HG03342 (cell line): ENCODE measurements at regions not wholly inside any gene's neighbourhood (a gene's known extent, or its start where the extent isn't known, plus 50 kb on each side); places are given as distances from the start of the nearest gene placed in this dataset.
"Not testable (repeated sequence)": the region's sequence is repeated elsewhere in the genome, so short reads cannot be mapped to it uniquely, and the experiment has no call there.

ENCODE experiments used
- ATAC-seq: cut with Tn5 transposase; IDR thresholded peaks from one replicate; pipeline ENCODE4 v1.9.1; 2021; ENCODE audit warnings: mild to moderate bottlenecking, moderate library complexity; ENCODE audit not compliant: unreplicated experiment

DNA sequence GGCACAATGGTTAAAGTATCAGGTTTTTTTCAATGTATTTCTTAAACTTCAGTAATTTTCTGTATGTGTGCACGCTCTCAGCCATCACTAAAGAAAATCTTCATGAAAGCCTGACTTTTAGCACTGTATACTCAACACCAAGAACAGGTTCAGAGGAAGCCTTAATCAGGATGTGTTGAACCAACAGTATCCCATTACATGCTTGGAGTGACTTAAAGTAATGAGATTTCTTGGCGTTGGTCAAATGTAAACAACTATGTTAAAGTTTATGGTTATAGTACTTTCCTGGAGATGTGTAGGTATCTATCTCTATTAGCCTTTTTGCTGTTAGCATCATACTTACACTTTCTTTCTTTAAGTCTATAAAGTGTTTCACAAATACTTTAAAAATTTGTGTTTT lies 335.0 kb downstream of the CCER1 start:
- ATAC-seq = no peak

DNA sequence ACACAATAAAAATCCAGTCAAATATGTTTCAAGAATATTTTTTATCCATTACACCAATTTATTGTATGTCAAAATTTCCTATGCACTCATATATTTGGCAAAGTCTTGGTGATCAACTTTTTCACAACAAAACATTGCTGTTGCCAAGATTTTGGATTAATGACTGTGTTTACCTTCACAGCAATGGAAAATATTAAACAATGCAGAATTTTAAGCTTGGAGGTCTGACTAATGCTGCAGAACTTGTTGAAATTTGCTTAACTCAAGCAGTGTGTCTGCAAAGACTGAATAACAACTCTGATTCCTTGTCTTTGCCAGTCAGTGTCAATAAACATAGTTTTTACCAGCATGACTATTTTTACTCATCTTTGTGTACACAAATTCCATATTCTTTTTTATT lies 336.4 kb downstream of the CCER1 start:
- ATAC-seq = no peak

DNA sequence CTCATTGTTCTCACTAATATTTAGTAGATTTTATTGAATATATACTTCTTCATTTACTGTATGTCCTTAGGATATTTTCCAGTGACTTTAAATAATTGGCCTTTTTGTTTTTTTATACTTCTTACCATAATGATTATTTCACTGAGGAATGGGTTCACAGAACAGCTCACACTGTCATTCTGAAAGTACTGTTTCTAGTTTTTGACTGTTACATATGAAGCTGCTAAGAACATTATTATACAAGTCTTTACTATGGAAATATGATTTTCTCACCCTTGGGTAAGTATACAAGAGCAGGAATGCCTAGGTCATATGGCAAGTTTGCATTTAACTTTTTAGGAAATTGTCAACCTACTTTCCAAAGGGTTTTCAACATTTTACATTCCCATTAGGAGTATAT lies 343.1 kb downstream of the CCER1 start:
- ATAC-seq = no peak

DNA sequence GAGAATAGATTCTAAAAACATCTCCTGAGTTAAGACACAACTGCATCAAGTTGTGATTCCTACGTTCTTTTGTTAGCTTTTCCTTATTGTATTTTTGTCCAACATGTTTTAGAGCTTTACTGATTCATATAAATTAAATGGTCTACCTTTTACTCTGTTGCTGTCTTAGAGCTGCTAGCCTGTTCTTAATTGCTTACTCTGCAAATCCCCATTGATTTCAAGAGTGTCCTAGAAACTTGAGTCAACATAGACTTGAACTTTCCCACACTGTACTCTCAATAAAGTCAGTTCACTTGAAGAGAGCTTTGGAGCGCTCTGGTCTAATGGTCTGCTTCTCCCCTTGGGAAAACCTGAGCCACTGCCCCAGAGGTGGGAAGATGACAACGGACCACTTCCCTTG lies 343.9 kb downstream of the CCER1 start:
- no peak for ATAC-seq

GRCh38 chr12:90593596-90594295 lies 361.2 kb downstream of the CCER1 start:
- no peak for ATAC-seq

- ATAC-seq = no peak
These were observed 365.0 kb downstream of the CCER1 start for GRCh38 chr12:90589956-90590355.

DNA sequence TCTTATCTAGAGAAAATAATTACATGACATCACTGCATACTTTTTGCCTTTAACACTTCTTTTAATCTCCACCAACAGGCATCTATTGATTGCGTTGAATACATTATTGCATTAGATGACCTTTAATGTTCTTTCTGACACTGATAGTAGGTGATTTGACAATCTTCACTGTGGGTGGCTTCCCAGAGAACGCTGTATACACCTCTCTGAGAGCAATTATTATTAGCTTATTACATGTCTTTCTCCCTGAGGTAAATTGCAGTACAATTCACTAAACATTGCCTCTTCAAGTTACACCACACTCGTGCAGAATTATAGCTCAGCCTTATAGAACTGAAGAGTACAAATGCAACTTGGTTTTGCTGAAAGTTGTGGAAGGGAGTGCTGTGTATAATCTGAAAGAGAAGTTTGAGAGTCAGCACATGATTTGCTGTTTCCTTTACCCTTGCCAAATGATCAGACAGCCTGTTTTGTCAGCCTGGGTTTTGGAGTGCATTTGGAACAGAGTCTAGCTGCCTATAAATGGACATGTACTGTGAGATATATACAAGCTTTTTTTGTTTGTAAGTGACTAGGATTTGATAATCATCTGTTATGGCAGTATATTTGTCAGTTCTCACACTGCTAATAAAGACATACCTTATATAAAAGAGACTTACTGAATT lies 369.2 kb downstream of the CCER1 start:
- no peak for ATAC-seq

DNA sequence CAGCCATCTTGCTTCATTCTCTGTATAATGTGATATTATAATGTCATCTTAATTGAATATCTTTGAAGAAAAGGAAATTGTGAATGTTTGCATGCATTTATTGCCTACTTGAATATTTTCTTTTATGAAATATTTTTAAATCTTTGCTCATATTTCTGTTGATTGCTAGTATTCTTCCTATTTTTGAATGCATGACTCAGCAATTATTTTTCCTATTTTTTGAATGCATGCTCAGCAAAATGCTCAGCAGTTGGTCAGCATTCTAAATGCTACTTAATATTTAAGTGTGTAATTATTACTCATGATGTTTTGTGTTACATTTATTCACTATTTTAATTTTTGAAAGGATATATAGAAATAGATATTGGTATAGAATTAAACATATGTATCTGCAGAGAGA lies 378.3 kb downstream of the CCER1 start:
- ATAC-seq = no peak

- no peak for ATAC-seq
These were observed 379.0 kb downstream of the CCER1 start for GRCh38 chr12:90575995-90576394.

DNA sequence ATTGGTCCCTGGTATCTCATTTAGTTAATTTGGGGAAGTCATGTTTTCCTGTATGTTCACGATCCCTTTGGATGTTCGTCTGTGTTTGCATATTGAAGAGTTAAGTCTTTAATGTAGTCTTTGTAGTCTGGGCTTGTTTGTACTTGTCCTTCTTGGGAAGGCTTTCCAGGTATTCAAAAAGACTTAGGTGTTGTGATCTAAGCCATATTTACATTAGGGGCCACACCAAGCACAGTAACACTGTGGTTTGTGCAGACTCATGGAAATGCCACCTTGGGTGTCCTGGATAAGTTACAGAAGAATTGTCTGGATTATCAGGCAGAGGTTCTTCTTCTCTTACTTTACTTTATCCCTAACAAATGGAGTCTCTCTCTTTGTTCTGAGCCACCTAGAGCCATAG lies 380.3 kb downstream of the CCER1 start:
- no peak for ATAC-seq

DNA sequence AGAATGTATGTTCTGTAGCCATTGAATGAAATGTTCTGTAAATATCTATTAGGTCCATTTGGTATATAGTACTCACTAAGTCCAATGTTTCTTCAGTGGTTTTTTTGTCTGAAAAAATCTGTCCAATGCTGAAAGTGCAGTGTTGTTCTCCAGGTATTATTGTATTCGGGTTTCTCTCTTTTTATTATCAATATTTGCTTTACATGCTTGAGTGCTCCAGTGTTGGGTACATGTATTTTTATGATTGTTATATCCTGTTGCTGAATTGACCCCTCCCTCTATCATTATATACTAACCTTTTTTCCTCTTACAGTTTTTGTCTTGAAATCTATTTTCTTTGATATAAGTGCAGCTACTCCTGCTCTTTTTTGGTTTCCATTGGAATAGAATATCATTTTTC lies 382.2 kb downstream of the CCER1 start:
- no peak for ATAC-seq

- ATAC-seq = no peak
These were observed 385.3 kb downstream of the CCER1 start for GRCh38 chr12:90569685-90570084.

DNA sequence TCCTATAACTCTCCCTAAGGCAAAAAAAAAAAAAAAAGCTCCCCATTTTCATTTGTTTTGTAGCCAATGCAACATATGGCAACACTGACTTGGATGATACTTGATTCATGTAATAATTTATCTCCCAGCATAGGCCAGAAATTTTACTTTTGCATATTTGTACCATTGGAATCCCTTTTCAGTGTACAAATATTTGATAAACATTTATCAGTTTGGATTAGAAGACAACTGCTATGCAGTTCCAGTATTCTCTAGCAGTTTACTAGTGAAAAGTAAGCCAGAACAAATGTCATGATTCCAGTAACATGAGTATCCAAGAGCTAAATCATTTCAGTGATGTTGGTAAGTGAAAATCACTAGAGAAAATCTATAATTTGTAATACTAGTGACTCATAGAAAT lies 392.3 kb downstream of the CCER1 start:
- no peak for ATAC-seq

DNA sequence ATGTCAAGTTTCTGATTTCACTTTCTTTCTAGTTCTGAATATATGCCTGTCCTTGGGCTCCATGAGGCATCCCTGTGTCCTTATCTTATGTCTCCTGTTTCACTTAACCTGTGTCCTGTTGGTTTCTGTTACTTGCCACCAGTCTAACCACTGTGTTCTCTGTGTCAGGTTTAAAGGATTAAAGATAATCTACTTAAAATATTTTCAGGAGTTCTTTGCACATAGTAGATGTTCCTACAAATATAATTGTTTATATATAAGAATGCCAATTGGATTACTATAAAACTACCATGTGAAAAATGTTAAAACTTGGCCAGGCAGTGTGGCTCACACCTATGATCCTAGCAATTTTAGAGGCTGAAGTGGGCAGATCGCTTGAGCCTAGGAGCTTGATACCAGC lies 406.4 kb downstream of the CCER1 start:
- ATAC-seq = no peak

- no peak for ATAC-seq
These were observed 408.5 kb downstream of the CCER1 start for GRCh38 chr12:90546511-90546910.

GRCh38 chr12:90543841-90544240 lies 411.1 kb downstream of the CCER1 start:
- no peak for ATAC-seq

DNA sequence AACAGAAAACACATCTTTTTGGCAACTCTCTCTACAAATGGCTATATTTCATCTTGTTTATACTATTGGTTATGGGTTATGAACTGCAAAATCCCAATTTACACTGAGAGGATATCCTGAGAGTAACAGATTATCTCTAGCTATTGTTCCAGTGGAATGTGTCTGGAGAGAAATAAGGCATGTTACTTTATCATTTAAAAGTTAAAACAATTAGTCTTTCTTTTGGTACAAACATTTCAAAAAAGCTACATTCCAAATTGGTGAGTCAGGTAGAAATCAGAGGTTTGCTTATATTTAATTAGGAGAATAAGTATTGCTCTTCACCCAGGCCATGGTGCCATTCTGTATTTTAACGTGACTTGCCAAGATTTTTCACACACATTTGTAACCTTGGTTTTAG lies 411.6 kb downstream of the CCER1 start:
- ATAC-seq = no peak

DNA sequence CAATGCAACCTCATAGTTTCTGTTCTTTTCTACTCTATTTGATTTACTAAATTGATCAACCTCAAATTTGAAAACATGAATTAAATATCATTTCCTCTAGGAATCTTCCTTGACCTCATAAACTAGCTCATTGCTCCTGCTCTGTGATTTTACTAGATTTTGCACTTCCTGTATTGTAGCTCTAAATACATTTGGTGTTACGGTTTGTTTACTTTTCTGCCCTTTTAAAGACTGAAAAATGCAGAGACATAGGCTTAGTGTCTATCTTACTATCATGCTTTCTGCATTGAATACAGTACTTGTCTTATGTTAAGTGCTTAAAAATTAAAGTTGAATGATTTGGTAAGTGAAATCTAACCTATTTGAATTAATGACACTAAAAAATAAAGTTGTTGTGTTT lies 412.1 kb downstream of the CCER1 start:
- ATAC-seq = not testable (repeated sequence)

DNA sequence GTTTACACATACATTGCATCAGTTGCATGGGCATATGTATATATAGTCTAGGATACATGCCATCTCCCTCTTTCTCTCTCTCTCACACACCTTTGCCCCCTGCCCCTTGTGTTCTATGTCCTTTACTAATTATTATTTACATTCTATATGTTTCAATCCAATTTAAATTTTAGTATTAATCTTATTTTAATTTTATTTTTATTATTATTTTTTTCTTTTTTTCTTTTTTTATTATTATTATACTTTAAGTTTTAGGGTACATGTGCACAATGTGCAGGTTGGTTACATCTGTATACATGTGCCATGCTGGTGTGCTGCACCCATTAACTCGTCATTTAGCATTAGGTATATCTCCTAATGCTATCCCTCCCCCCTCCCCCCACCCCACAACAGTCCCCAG lies 421.1 kb downstream of the CCER1 start:
- not testable (repeated sequence) for ATAC-seq

GRCh38 chr12:90520002-90520734 lies 434.8 kb downstream of the CCER1 start:
- ATAC-seq = no peak

GRCh38 chr12:90519285-90519684 lies 435.7 kb downstream of the CCER1 start:
- no peak for ATAC-seq
